ENCODE measurements at regions not wholly inside any gene's neighbourhood (a gene's known extent, or its start where the extent isn't known, plus 50 kb on each side); places are given as distances from the start of the nearest gene placed in this dataset.

- TF ChIP-seq REST (IDR thresholded peaks at IDR 0.05; ENCODE audit: insufficient read depth in 1 of 2, low read depth in 2 of 2, low read length in 2 of 2) (no peak), POLR2AphosphoS5 (IDR thresholded peaks at IDR 0.05; ENCODE audit: low read depth, low read length) (no peak), TAF1 (IDR thresholded peaks at IDR 0.05; ENCODE audit: borderline replicate concordance, insufficient read depth, low read length) (no peak), FOXP2 (optimal IDR thresholded peaks at IDR 0.05; ENCODE audit: borderline replicate concordance, extremely low read depth, extremely low read length, insufficient read depth) (no peak)
Measured at GRCh38 chrX:4314586-4314985, 601.1 kb upstream of the PRKX start.

All from PFSK-1 (cell line).